ENCODE measurements at regions not wholly inside any gene's neighbourhood (a gene's known extent, or its start where the extent isn't known, plus 50 kb on each side); places are given as distances from the start of the nearest gene placed in this dataset.
"Not testable (repeated sequence)": the region's sequence is repeated elsewhere in the genome, so short reads cannot be mapped to it uniquely, and the experiment has no call there.

GRCh38 chr7:4438723-4439245 is 243.3 kb upstream of the FOXK1 start:
- no peak for DNase-seq

GRCh38 chr7:4439444-4439843 is 242.7 kb upstream of the FOXK1 start:
- no peak for DNase-seq

- no peak for DNase-seq
Measured at GRCh38 chr7:4444106-4444505, 238.0 kb upstream of the FOXK1 start.

- no peak for DNase-seq
Measured at GRCh38 chr7:4445777-4446176, 236.3 kb upstream of the FOXK1 start.

- no peak for DNase-seq
Measured at GRCh38 chr7:4449263-4449662, 232.8 kb upstream of the FOXK1 start.

GRCh38 chr7:4450483-4450882 is 231.6 kb upstream of the FOXK1 start:
- no peak for DNase-seq

GRCh38 chr7:4460597-4460996 is 221.5 kb upstream of the FOXK1 start:
- peak; percentile 54 for DNase-seq

- DNase-seq = no peak
Measured at GRCh38 chr7:4461531-4461930, 220.6 kb upstream of the FOXK1 start.

- no peak for DNase-seq
Measured at GRCh38 chr7:4468320-4469102, 213.6 kb upstream of the FOXK1 start.

- no peak for DNase-seq
Measured at GRCh38 chr7:4470246-4470645, 211.8 kb upstream of the FOXK1 start.

- DNase-seq = no peak
Measured at GRCh38 chr7:4472728-4473127, 209.4 kb upstream of the FOXK1 start.

GRCh38 chr7:4479367-4480039 is 202.6 kb upstream of the FOXK1 start:
- DNase-seq = no peak

- not testable (repeated sequence) for DNase-seq
Measured at GRCh38 chr7:4480131-4480530, 202.0 kb upstream of the FOXK1 start.

GRCh38 chr7:4483851-4484250 is 198.2 kb upstream of the FOXK1 start:
- DNase-seq = no peak

GRCh38 chr7:4484545-4484944 is 197.6 kb upstream of the FOXK1 start:
- no peak for DNase-seq

- no peak for DNase-seq
Measured at GRCh38 chr7:4486907-4487306, 195.2 kb upstream of the FOXK1 start.

- DNase-seq = not testable (repeated sequence)
Measured at GRCh38 chr7:4496911-4497310, 185.2 kb upstream of the FOXK1 start.

- DNase-seq = no peak
Measured at GRCh38 chr7:4500812-4501211, 181.3 kb upstream of the FOXK1 start.

- not testable (repeated sequence) for DNase-seq
Measured at GRCh38 chr7:4507886-4508285, 174.2 kb upstream of the FOXK1 start.

GRCh38 chr7:4513450-4513849 is 168.6 kb upstream of the FOXK1 start:
- DNase-seq = no peak

GRCh38 chr7:4519819-4520520 is 162.1 kb upstream of the FOXK1 start:
- no peak for DNase-seq

GRCh38 chr7:4523219-4523618 is 158.9 kb upstream of the FOXK1 start:
- DNase-seq = no peak

- no peak for DNase-seq
Measured at GRCh38 chr7:4523873-4524272, 158.2 kb upstream of the FOXK1 start.

GRCh38 chr7:4525884-4526283 is 156.2 kb upstream of the FOXK1 start:
- DNase-seq = no peak

Measured in NCI-H187 treated with DMSO at 0.1 percent for 48 hours (cell line).